ENCODE measurements at regions not wholly inside any gene's neighbourhood (a gene's known extent, or its start where the extent isn't known, plus 50 kb on each side); places are given as distances from the start of the nearest gene placed in this dataset.
A peak's percentile ranks its signal among the peaks of the same experiment; 100 is the strongest.

DNA sequence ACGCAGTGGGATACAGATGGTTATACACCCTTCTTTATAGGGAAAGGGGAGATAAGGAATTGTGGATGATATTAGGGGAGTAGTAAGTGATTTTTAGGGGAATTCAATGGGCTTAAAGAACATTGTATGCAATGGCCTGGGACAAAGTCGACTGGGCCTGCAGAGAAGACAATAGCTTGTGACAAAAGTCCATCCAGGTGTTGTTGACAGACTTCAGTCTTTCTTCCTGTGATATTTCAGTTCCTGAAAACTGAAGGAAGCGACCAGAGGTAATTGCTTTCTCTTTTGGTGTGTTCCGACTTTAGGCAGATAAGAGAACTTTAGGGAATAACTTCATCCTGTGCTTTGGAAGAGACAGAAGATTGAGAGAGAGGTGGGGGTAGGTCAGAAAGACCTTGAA lies 83.1 kb upstream of the NEUROD1 start:
- intact Hi-C loops (cut with DNase I), result no loop called here
- no peak for ATAC-seq

DNA sequence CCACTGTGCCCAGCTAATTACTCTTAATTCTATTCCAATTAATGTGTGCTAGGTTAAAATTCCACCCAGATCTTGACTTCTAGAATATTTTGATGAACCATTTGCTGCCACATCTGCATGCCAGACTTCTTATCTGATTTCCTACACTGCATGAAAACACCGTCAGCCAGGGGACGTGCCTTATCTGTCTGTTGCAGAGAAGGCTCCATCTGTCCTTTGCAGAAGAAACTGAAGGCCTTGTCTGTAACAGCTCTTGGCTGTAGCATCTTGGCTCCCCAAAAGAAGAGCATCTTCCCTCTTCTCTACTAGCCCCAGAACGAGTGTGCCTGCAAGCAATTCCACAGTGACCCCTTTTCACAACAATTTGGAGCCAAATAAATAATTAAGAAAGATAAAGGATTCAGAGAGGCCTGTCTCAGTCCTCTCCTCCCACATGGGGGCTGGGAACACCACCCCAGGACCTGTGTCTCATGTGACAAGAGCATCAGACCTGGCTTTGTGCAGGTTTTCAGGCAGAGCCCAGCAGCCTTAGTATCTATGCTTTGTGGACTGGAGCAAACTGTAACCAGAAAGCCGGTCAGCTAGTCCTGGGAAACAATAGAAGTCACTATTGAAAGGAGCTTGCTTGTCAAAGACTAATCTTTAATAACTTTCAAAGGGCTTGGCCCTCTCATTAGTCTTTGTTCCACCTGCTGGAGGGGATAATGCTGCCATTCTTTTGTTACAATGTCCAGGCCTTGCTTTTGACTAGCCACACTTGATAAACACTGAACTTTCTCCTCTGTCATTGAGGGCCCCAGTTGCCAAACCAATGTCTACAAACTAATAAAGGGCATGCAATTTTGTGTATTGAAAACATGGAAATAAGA lies 84.0 kb upstream of the NEUROD1 start:
- ATAC-seq (no peak), DNase-seq (ENCODE audit: missing footprints) (no peak)
- intact Hi-C loops (cut with DNase I), result no loop called here

More for the DNA sequence above, 83.1 kb upstream of the NEUROD1 start:
- DNase-seq (ENCODE audit: missing footprints), result no peak

DNA sequence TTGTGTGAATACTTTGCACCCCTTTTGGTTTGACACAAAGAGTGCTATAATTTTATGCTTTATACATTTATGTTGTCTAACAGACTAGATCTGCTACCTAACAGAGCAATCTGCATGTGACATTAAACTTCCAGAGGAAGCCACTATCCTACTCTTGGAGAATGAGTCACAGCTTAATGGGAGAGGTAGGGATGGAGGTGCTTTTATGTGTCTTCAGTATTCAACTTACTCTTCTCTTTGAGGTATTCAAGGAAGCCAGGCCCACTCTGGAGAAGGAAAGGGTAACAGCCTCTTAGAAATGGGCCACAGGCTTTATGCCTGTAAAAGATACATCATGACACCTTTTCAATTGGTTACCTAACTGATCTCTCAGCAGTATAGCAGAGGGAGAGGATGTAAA lies 85.8 kb upstream of the NEUROD1 start:
- intact Hi-C loops (cut with DNase I), result no loop called here
- no peak for DNase-seq (ENCODE audit: missing footprints)
- ATAC-seq, result no peak

DNA sequence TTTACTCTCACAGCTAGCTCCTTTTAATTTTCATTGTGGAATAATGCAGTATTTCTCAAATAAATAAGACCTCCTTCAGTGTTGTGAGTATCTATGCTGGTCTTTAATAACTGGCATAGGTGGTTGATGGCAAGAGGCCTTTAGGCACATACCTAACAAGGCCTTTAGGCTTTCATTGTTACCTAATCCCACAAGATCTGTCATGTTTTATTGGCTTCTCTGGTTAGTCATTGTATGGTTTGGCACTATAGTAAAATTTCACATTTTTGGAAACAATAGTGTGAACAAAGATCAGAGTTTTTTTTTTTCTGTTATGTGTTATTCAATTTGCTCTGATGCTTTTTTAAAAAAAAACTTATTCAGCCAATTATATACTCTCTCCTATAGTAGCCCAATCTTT lies 89.8 kb upstream of the NEUROD1 start:
- intact Hi-C loops (cut with DNase I), result no loop called here
- DNase-seq (ENCODE audit: missing footprints) (no peak), ATAC-seq (no peak)

DNA sequence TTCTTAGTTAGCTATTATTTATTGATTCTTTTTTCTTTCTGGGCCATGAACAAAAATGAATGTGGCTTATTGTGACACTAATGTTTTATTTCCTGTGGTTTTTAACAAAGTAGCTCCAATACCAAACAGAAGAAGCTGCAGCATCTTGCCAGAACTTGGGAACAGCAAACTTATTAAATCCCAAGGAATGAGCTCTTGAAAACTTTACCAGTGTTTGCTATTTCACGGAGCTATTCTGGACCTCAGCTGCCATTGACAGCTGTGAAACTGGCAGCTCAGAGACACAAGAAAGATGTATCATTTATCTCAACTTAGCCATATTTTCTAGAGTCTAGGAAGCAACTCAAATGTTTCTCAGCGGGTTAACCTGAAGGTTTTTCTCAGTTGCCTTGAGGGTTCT lies 91.0 kb upstream of the NEUROD1 start:
- intact Hi-C loops (cut with DNase I), result no loop called here
- ATAC-seq (no peak), DNase-seq (ENCODE audit: missing footprints) (no peak)

DNA sequence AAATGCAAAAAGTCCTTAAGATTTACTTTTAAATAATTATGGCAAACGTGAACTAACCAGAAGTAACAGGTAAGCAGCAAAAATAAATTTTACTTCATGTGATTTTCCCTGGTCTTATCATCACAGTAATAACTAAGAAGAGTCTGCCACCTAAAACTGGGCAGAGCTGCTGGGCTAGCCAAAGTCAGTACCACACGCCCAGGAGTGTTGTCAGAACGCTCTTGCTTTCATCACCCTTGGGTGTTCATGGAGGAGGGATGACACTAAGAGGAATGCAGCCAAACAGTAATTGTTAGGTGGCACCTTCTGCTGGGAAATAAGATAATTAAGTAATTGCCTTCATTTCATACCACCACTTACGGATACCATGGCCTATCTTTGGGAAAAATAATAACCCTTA lies 92.0 kb upstream of the NEUROD1 start:
- intact Hi-C loops (cut with DNase I), result no loop called here
- no peak for DNase-seq (ENCODE audit: missing footprints)
- ATAC-seq, result peak; percentile 81

DNA sequence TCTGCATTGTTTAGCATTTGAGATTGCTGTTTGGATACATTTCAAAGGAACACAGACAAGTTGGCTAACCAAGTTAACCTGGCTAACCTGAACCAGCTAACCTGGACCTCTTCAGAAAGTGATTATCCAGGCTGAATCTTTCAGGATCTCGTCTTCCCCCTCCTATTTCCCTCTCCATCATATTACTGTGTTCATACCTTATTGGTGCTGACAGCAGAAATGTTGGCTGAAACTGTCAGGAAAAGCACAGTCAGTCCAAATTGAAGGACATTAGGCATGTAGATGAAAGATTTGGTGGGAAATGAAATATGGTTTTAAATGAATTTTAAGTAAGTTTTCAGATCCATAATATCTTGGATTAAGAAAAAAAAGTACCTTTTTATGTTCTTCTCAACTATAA lies 92.5 kb upstream of the NEUROD1 start:
- ATAC-seq, result no peak

DNA sequence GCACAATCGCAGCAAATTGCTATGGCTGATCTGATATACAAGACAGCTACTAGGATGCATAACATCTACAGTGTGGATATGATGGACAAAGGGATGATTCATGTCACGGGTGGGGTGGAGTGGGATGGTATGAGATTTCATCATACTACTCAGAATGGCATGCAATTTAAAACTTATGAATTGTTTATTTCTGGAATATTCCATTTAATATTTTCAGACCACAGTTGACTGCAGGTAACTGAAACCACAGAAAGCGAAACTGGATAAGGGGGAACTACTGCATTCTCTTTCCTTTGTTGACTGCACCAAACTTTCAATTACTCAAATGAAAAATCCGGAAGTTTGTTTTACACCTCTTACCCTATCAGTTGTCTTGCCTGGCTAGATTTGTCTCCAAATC lies 94.4 kb upstream of the NEUROD1 start:
- ATAC-seq (no peak), DNase-seq (ENCODE audit: missing footprints) (no peak)
- intact Hi-C loops (cut with DNase I), result no loop called here

More for the DNA sequence above, 92.5 kb upstream of the NEUROD1 start:
- DNase-seq (ENCODE audit: missing footprints), result no peak
- intact Hi-C loops (cut with DNase I), result no loop called here

DNA sequence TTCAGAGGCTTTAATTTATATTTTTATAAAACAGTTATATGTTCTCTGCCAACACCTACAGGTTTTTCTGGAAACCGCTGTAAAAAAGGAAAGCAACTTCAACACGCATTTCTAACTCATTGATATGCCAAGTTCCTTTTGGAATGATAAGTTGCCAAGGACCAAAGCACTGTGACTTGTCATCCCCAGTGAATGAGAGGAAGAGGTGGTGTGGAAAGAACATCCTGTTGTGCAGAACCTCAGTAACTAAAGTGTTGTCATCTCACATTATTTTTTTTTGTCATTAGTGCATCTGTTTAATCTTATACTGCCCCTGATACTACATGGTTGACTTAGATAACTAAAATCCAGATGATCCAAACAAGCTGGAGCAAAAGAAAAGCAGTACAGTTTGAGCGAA lies 96.0 kb upstream of the NEUROD1 start:
- intact Hi-C loops (cut with DNase I), result no loop called here
- no peak for DNase-seq (ENCODE audit: missing footprints)
- ATAC-seq, result no peak

DNA sequence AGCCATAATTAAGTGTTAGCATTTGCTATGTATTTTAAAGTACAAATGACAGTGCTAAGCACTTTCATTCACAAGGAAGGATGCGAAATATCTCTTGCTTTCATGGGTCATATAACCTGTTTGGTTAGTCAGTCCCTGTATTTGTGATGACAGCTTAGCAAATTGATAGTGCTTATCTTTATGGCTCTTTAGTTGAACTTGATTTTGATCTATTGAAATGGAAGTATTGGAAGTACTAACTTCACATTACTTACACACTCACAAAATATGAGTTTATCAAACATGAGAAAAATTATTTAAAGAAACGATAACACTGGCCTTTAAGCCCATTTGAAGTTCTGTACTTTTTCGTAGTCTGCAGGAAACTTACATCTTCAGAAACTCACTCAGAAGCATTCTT lies 97.4 kb upstream of the NEUROD1 start:
- intact Hi-C loops (cut with DNase I), result no loop called here

DNA sequence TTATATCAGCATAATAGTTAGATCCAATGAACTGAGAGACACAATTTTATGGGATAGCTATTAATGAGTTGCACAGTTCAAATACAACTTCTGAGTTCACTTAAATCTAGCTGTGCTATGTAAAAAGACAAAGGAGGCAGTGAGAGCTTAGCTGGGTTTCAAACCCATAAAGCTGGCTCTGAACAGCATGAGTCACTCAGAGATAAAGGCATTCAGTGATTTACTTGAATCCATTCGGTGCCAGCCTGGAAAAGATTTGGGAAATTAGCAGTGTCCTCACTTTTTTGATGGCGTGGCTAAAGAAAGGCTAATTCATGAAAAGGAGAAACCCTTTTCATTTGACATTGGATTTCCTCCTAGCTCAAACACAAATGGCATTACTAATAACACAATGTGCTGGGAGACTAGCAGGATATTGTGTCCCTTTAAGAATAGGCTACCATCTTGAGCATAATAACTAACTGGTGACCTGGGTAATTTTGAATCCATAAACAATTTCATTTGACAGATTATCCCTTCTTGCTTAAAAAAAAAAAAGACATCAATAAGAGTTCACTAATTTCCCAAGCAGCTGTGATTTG lies 98.4 kb upstream of the NEUROD1 start:
- intact Hi-C loops (cut with DNase I), result no loop called here
- no peak for ATAC-seq
- DNase-seq (ENCODE audit: missing footprints), result no peak

More for the DNA sequence above, 97.4 kb upstream of the NEUROD1 start:
- DNase-seq (ENCODE audit: missing footprints), result no peak
- no peak for ATAC-seq

DNA sequence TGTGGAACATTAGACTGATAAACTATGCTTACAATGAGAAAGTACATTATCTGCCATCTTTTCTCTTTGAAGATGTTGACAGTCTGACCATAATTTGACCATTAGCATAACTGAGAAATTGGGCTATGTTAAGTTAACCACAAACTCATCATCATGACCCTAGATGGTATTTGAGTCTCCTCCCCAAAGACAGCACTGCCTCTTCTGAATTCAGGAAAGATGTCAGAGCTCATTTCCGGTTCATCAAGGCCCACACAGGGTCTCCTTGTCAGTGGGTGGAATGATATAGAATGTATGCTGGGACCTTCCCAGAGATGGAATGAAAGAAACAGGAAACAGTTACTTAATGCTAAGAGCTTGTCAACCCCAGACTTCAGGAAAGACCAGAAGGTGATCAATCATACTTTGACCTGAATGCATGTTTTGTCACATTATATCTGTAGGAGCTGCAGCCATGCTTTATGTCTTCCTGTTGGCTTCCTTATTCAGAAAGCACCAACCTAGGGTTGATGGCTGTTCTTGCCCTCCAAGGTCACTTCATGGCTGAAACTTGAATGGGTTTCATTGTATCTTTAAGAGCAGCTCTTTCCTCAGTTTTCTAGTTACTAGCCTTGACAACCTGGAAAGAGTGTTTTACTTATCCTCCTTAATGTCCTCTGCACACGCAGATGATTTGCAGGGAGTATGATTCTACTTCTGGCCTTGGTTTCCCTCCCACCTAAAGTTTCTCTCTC lies 99.1 kb upstream of the NEUROD1 start:
- DNase-seq (ENCODE audit: missing footprints), result no peak
- no peak for ATAC-seq
- intact Hi-C loops (cut with DNase I), result no loop called here

DNA sequence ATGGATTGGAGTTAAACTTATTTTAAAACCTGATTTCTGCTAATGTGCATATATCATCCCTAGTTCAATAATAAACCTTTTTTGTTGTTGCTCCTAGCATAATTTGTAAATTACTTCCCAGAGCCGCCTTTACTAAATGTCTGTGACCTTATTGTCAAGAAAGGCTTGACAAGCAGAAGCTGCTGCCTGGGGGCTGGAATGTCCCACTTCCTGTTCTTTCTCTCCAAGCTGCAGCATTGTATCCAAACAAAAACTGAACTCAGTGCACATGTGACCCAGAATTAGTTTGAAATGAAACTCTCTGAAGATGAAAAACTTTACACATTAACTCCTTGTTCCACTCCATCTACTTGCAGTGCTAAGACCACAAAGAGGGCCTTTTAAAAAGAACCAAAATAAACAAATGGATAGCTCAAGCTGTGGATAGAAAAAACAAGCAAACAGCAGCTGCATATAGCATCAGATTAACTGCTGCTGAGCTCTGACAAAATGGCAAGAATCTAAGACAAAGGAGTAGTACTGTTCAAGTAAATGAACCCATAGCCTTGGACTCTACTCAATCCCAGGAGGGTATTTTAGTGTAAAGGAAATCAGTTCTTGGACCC lies 99.8 kb upstream of the NEUROD1 start:
- DNase-seq (ENCODE audit: missing footprints) (no peak), ATAC-seq (no peak)
- intact Hi-C loops (cut with DNase I), result no loop called here

DNA sequence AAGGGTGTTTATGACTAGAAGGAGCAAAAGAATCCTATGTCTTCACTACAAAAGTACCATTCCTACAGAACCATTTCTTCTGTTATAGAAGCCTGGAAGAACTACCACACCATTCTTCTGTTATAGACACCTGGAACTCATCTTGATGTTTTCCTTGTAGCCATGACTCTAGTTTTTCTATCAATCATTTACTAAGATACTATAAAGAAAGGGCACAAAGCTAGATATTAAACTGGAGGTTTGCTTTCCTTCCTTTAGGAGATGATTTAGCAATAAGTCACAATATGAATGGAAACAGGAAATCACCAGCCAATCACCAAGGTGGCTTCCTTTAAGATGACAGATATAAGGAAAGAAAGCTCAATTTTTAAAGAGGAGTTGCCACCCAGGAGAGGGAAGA lies 100.3 kb upstream of the NEUROD1 start:
- no peak for ATAC-seq

DNA sequence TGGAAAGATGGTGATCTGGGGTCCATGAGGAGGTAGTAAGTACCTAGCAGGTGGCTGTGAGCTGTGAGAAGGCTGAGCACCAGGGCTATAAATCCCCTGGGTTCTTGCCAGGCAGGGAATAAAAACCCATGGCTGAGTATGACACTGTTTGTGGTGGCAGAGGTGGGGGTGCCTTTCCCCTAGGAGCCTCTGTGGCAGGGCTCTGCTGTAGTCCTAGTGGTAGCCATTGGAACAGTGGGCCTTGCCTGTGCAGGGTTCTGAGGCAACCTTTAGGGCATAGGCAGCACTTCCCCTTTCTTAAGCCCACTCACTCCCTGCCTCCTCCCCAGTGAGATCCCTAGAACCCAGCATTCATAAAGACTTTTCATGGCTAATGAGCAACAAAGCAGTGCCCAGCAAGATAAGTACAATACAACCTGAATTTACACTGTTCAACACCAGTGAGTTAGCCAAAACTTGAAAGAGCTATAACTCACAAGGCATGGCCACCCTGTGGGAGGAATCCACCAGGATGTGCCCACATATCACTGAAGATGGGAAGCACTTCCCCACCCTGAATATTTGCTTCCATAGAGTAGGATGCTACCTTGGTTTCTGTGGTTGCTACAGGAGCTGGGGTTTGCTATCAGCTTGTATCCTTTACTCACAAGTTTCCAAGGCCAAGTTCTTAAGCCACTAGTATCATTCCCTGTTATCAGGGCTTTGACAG lies 100.9 kb upstream of the NEUROD1 start:
- ATAC-seq, result no peak
- intact Hi-C loops (cut with DNase I), result no loop called here
- DNase-seq (ENCODE audit: missing footprints), result no peak

More for the DNA sequence above, 100.3 kb upstream of the NEUROD1 start:
- intact Hi-C loops (cut with DNase I), result no loop called here
- DNase-seq (ENCODE audit: missing footprints), result no peak

DNA sequence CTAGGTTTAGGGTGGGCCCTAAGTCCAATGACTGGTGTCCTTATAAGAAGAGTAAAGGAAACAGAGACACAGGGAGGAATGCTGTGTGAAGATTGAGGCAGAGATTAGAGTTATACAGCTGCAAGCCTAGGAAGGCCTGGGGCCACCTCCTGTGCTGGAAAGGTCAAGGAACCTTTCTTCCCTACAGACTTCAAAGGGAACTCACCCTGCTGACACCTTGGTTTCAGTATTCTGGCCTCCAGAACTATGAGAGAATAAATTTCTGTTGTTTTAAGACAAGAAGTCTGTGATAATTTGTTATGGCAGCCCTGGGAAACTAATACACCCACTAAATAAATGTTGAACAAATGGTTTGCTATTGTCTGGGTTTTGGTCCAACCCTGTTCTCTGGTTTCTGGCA lies 102.3 kb upstream of the NEUROD1 start:
- ATAC-seq (no peak), DNase-seq (ENCODE audit: missing footprints) (no peak)
- intact Hi-C loops (cut with DNase I), result no loop called here

DNA sequence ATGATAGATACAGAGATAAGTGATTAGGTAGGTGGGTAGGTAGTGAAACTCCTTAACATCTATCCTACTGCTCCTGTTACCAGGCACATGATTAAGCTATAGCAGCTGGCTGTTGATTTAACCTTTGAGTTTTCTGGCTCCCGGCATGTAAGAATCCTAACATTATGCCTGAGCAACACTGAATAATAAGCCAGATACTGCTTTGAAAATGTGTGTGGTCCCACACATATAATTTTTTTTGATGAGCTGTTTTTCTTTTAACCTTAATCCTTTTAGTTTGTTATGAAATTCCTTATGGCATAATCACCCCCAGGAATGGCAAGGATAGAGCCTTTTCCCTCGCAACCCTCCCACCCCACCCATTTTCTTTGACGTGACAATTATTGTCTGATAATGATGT lies 104.2 kb upstream of the NEUROD1 start:
- intact Hi-C loops (cut with DNase I), result no loop called here
- ATAC-seq (no peak), DNase-seq (ENCODE audit: missing footprints) (no peak)

DNA sequence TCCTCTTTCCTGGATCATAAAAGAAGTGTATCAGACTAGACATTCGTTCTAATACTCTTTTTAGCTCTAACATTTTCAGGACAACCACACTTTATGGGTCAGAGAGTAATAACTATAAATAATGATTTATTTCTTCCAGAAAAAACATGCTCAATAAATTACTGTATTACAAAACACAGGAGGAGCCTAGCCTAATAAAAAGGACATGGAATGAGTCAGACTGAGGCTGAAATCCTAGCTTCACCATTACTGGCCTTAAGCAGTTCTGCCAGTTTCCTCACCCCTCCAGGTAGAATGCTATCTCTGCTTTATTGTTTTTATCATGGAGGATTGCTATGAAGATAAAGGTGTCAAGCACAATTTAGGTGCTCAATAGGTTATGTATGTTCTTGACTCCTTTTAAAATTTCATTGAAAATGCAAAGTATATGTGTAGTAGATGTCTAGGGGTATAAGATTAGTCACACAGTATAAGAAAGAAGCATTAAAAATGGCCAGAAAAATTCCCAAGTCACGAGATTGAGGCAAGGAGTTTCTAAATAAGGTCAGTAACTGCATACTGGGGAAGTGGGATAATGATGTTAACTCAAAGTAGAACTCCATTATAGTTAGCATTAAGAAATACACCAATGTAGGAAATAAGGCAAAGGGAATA lies 105.5 kb upstream of the NEUROD1 start:
- intact Hi-C loops (cut with DNase I), result no loop called here
- DNase-seq (ENCODE audit: missing footprints) (no peak), ATAC-seq (no peak)

Data from Right ventricle myocardium inferior (tissue), 1 donor.